ENCODE measurements at regions not wholly inside any gene's neighbourhood (a gene's known extent, or its start where the extent isn't known, plus 50 kb on each side); places are given as distances from the start of the nearest gene placed in this dataset.

DNA sequence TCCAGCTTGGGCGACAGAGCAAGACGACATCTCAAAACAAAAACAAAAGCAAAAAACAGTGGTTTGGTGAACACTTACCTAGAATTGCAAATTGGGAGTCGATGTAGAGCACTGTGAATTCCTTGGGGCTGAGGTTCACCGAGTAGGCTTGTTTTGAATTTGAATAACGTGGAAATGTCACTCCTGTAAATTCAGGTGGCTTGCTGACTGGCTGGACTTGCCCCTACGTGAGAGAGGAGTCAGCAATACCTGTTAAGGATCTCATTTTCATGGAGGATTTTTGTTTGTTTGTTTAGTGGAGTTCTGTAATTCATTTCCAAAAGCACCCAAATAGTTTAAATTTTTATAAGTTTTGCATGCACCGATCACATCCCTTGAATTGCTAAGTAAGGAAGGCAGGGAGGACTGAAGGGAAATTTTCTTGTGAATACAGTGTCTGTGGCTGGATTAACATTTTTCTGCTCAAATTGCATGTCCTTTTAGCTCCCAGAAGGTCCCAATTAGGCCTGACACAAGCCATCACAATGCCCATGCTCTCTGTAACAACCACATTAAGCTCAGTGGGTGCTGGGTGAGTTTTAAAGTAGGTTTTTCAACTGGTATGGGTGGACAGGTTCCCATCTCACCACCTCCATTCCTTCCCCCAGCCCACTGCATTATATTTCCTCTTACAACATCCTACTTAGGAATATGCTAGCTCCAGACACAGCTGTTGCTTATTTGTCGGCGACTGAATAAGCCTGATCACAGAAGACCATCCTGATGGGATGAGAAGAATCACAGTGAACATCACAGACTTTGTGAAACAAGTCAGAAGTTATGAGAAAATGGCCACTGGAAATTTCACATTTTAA is 58.5 kb upstream of the TTC29 start:
- TF ChIP-seq POLR2AphosphoS5 (IDR thresholded peaks at IDR 0.05; ENCODE audit: borderline replicate concordance, low read depth, low read length) (no peak), EZH2 (IDR thresholded peaks at IDR 0.05) (no peak), FOXP2 (optimal IDR thresholded peaks at IDR 0.05; ENCODE audit: control extremely low read depth, extremely low read length, insufficient read depth) (no peak)
